Subcutaneous abdominal adipose tissue (tissue), 5 donors: ENCODE measurements at regions not wholly inside any gene's neighbourhood (a gene's known extent, or its start where the extent isn't known, plus 50 kb on each side); places are given as distances from the start of the nearest gene placed in this dataset.

ENCODE experiments used
- H3K27ac ChIP-seq: one replicate; pipeline ENCODE4 v1.7.0; 2013; ENCODE audit warnings: low read depth, mild to moderate bottlenecking, inconsistent platforms, low read length, moderate library complexity
- H3K27me3 ChIP-seq, 5 donors: one replicate each; pipeline ENCODE4 v1.7.0; 2013; ENCODE audit warnings: low read length in 5 of 5, inconsistent platforms in 1 of 5; ENCODE audit not compliant: control insufficient read depth in 5 of 5, insufficient read depth in 4 of 5
- H3K36me3 ChIP-seq, 5 donors: one replicate each; pipeline ENCODE4 v1.7.0; 2013; ENCODE audit warnings: low read length in 5 of 5; ENCODE audit not compliant: control insufficient read depth in 5 of 5, insufficient read depth in 5 of 5
- H3K4me1 ChIP-seq, 5 donors: one replicate each; pipeline ENCODE4 v1.7.0; 2013; ENCODE audit warnings: low read length in 5 of 5, mild to moderate bottlenecking in 3 of 5, moderate library complexity in 1 of 5; ENCODE audit not compliant: control insufficient read depth in 5 of 5, insufficient read depth in 5 of 5
- H3K4me3 ChIP-seq, 5 donors: one replicate each; pipeline ENCODE4 v1.7.0; 2013; ENCODE audit warnings: low read length in 5 of 5, low read depth in 1 of 5
- H3K9ac ChIP-seq, 5 donors: one replicate each; pipeline ENCODE4 v1.7.0; 2013; ENCODE audit warnings: low read length in 5 of 5, mild to moderate bottlenecking in 4 of 5, moderate library complexity in 3 of 5
- H3K9me3 ChIP-seq, 5 donors: one replicate each; pipeline ENCODE4 v1.7.0; 2013; ENCODE audit warnings: low read length in 5 of 5; ENCODE audit not compliant: control insufficient read depth in 5 of 5
- donor health status: healthy.
- donor health status: healthy.
- donor health status: healthy.
- donor health status: healthy.
- donor health status: healthy.

DNA sequence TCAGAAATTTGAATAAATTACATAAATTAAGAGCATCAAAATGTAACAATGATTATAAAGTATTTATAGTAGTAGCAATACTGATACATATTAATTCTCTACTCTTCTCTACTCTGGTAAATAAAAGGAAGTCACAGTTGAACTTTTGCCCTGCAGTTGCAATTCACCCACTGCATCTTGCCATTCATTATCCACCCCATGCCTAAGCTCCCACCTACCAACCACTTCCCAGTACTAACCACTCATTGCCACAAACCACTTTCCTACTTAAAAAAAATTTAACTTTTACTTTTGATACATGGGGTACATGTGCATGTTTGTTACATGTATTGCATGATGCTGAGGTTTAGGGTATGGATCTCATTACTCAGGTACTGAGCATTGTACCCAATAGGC is 174.0 kb downstream of the RASSF9 start:
- Histone ChIP-seq H3K9me3 (peaks cover 0 to 7% (median 0%) of the 10 kb centered on the region in 5 donors), H3K36me3 (no peaks in the 10 kb centered on the region), H3K9ac (no peak overlapping the region), H3K27ac (no peak overlapping the region), H3K4me3 (no peak overlapping the region), H3K27me3 (no peaks in the 10 kb centered on the region), H3K4me1 (no peaks in the 10 kb centered on the region)

DNA sequence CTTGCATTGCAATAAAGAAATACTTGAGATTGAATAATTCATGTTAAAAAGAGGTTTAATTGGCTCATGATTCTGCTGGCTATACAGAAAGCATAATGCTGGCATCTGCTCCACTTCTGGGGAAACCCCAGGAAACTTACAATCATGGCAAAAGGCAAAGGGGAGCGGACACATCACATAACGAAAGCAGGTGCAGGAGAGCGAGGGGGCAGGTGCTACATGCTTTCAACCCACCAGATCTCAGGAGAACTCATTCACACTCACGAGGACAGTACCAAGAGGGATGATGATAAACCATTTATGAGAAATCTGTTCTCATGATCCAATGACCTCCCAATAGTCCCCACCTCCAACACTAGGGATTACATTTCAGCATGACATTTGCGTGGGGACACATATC is 172.6 kb downstream of the RASSF9 start:
- Histone ChIP-seq H3K27ac (no peak overlapping the region), H3K4me3 (no peak overlapping the region), H3K9me3 (peaks cover 0 to 4% (median 0%) of the 10 kb centered on the region in 5 donors), H3K9ac (no peak overlapping the region), H3K27me3 (no peaks in the 10 kb centered on the region), H3K36me3 (no peaks in the 10 kb centered on the region), H3K4me1 (no peaks in the 10 kb centered on the region)

DNA sequence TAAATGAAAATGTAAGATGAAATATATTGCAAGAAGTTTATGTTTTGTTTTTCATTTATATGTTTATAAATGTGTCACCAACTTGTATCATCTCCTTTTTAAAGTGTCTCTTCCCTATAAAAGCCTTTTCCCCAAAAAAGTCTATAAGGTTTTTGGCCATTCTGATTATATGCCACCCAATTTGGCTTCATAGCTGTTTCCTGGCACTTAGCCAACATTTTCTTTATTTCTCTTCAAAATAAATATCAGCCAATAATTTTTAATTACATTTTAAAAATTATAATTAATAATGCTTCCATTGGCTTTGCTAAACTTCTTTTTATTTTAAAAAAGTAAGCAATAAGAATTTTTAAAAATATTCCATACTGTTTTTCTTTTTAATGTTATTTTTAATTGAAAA is 171.8 kb downstream of the RASSF9 start:
- Histone ChIP-seq H3K4me3 (no peak overlapping the region), H3K9ac (no peak overlapping the region), H3K27ac (no peak overlapping the region), H3K9me3 (peaks cover 0 to 4% (median 0%) of the 10 kb centered on the region in 5 donors), H3K4me1 (no peaks in the 10 kb centered on the region), H3K27me3 (no peaks in the 10 kb centered on the region), H3K36me3 (no peaks in the 10 kb centered on the region)

DNA sequence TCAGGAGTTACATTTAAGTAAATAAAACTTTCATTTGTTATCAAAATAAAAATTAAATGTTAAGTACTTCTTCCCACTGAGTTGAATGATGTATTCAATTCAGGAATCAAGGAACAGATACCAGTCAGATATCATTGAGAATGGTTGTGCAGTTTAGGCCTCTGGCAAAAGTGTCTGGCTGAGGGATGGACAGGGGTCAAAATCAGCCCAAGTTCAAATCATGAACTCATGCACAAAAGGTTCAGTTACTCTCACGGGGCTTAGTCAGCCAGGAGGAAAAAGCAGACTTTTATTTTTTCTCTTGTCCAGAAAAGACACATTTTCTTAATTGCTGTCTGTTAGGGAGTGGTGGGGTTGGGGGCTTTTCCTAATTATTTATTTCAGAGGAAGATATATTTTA is 166.3 kb downstream of the RASSF9 start:
- no peaks in the 10 kb centered on the region for H3K27me3 ChIP-seq
- H3K4me3 ChIP-seq, result no peak overlapping the region
- no peak overlapping the region for H3K9ac ChIP-seq
- H3K36me3 ChIP-seq, result no peaks in the 10 kb centered on the region
- H3K9me3 ChIP-seq, result no peaks in the 10 kb centered on the region
- H3K27ac ChIP-seq, result no peak overlapping the region
- no peaks in the 10 kb centered on the region for H3K4me1 ChIP-seq

- H3K4me3 ChIP-seq, result no peak overlapping the region
- H3K9me3 ChIP-seq, result no peaks in the 10 kb centered on the region
- no peaks in the 10 kb centered on the region for H3K4me1 ChIP-seq
- no peaks in the 10 kb centered on the region for H3K27me3 ChIP-seq
- H3K36me3 ChIP-seq, result no peaks in the 10 kb centered on the region
- H3K9ac ChIP-seq, result no peak overlapping the region
- H3K27ac ChIP-seq, result no peak overlapping the region
Observed at GRCh38 chr12:85672436-85672835, 163.8 kb downstream of the RASSF9 start.

DNA sequence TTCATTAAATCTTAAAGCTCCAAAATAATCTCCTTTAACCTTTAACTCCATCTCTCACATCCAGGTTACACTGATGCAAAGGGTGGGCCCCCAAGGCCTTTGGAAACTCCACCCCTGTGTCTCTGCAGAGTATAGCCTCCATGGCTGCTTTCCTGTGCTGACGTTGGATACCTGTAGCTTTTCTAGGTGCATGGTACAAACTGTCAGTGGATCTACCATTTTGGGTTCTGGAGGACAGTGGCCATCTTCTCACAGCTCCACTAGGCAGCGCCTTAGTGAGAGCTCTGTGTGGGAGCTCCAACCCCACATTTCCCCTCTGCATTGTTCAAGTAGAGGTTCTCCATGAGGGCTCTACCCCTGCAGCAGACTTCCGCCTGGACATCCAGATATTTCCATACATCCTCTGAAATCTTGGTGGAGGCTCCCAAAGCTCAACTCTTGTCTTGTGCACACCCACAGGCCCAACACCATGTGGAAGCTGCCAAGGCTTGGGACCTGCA is 162.2 kb downstream of the RASSF9 start:
- Histone ChIP-seq H3K4me1 (no peaks in the 10 kb centered on the region), H3K36me3 (no peaks in the 10 kb centered on the region), H3K27me3 (no peaks in the 10 kb centered on the region), H3K27ac (no peak overlapping the region), H3K4me3 (no peak overlapping the region), H3K9me3 (no peaks in the 10 kb centered on the region), H3K9ac (no peak overlapping the region)

DNA sequence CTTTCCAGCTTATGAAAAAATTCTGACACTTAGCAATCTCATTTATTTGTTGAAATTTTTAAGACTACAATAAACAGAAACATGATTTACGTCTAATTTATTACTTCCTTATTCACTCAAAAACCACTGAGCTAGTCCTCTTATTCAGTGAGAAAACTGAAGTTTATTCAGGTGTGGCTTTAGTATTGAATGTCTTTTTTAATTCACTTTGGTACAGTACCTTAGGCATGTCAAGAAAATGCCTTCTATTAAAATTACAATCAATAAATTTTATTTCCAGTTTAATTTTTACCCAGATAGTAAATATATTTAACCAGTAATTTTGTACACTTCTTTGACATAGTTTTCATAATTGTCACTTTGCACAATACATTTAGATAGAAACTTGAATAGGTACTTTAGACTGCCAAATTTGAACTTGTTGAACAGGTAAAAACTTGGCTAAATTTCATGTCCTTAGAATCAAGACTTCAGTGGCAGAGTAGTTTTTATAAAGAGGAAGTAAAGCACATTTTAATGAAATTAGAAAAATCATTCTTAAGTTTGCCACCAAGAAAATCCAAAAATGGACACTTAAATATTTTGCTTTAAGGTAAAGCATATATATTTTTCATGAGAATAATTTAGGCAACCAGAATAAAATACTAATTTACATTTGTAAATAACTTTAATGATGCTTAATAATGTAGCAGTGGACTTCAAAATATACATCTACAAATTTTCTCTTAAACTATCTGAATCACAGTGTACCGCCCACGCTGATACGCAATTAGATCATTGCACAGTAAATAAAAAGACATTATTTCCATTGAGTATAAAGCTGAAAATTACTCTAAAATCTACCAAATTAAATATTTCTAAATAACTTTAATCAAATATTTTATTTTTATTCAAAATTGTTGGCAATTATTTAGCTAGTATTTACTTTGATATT is 159.1 kb downstream of the RASSF9 start:
- H3K27me3 ChIP-seq, result no peaks in the 10 kb centered on the region
- no peak overlapping the region for H3K27ac ChIP-seq
- no peaks in the 10 kb centered on the region for H3K4me1 ChIP-seq
- no peak overlapping the region for H3K9ac ChIP-seq
- no peak overlapping the region for H3K4me3 ChIP-seq
- H3K9me3 ChIP-seq, result peaks cover 0 to 9% (median 3%) of the 10 kb centered on the region in 5 donors
- H3K36me3 ChIP-seq, result no peaks in the 10 kb centered on the region

DNA sequence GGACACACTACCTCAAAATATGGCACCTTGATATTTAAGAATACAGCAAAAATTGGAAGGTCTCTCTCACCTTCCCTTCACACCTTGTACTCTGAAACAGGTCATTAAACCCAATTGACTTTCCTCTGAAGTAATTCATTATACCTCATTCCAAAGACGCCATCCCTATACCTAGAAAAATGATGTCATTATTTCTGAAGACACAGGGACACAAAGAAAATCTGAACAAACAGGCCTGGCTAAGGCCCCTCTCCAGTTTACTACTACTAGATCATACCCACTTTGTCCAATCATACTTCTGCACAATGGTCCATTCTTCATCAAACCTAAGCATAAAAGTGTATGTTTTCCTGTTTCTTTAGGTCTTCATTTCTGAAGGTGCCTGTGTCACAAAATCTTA is 156.9 kb downstream of the RASSF9 start:
- peaks cover 0 to 9% (median 3%) of the 10 kb centered on the region in 5 donors for H3K9me3 ChIP-seq
- H3K27ac ChIP-seq, result no peak overlapping the region
- no peak overlapping the region for H3K9ac ChIP-seq
- H3K4me3 ChIP-seq, result no peak overlapping the region
- no peaks in the 10 kb centered on the region for H3K36me3 ChIP-seq
- no peaks in the 10 kb centered on the region for H3K27me3 ChIP-seq
- no peaks in the 10 kb centered on the region for H3K4me1 ChIP-seq

GRCh38 chr12:85680881-85681280 is 155.3 kb downstream of the RASSF9 start:
- Histone ChIP-seq H3K36me3 (no peaks in the 10 kb centered on the region), H3K9me3 (peaks cover 0 to 9% (median 3%) of the 10 kb centered on the region in 5 donors), H3K27ac (no peak overlapping the region), H3K4me1 (no peaks in the 10 kb centered on the region), H3K9ac (no peak overlapping the region), H3K4me3 (no peak overlapping the region), H3K27me3 (no peaks in the 10 kb centered on the region)

DNA sequence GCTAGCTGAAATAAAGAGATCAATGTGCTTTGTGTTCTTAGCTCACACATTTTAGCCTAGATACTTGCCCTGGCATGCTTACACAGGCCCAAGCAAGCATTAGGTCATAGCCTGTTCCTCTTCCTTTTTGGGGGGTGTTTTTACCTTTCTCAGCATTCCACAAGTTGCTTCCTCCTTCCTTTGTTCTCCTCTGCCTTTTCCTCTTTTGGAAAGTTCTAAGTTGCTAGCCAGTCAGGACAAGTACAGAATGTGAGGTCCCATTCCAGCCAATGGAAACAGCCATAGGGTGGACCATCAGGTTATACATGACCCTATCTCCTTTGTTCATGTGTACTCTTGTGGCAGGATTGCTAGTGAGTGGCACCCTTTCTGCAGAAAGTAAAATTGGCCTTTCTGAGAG is 154.9 kb downstream of the RASSF9 start:
- no peaks in the 10 kb centered on the region for H3K36me3 ChIP-seq
- no peak overlapping the region for H3K4me3 ChIP-seq
- no peaks in the 10 kb centered on the region for H3K27me3 ChIP-seq
- peaks cover 0 to 9% (median 3%) of the 10 kb centered on the region in 5 donors for H3K9me3 ChIP-seq
- no peak overlapping the region for H3K9ac ChIP-seq
- no peaks in the 10 kb centered on the region for H3K4me1 ChIP-seq
- H3K27ac ChIP-seq, result no peak overlapping the region
